Kasumi-1 (cell line): ENCODE measurements at regions not wholly inside any gene's neighbourhood (a gene's known extent, or its start where the extent isn't known, plus 50 kb on each side); places are given as distances from the start of the nearest gene placed in this dataset.

Experiments used
- DNase-seq, 2 experiments: peaks; one replicate each; lab custom pipeline; 2025; lab: John Stamatoyannopoulos, UW

GRCh38 chrX:150164971-150165600, 198.0 kb upstream of the MAMLD1 start:
- no peak for DNase-seq

- DNase-seq = no peak
Measured at GRCh38 chrX:150165776-150166610, 197.1 kb upstream of the MAMLD1 start.

GRCh38 chrX:150167482-150168324, 195.4 kb upstream of the MAMLD1 start:
- DNase-seq = no peak

GRCh38 chrX:150182161-150182560, 181.0 kb upstream of the MAMLD1 start:
- no peak for DNase-seq

GRCh38 chrX:150184491-150184890, 178.6 kb upstream of the MAMLD1 start:
- DNase-seq = no peak

GRCh38 chrX:150185766-150186165, 177.4 kb upstream of the MAMLD1 start:
- no peak for DNase-seq

- DNase-seq = no peak
Measured at GRCh38 chrX:150192816-150193215, 170.3 kb upstream of the MAMLD1 start.

- no peak for DNase-seq
Measured at GRCh38 chrX:150196285-150196684, 166.8 kb upstream of the MAMLD1 start.

GRCh38 chrX:150197388-150197787, 165.7 kb upstream of the MAMLD1 start:
- no peak for DNase-seq

- DNase-seq = no peak
Measured at GRCh38 chrX:150198776-150199175, 164.3 kb upstream of the MAMLD1 start.

GRCh38 chrX:150199181-150199580, 163.9 kb upstream of the MAMLD1 start:
- no peak for DNase-seq

- DNase-seq = no peak
Measured at GRCh38 chrX:150199803-150200202, 163.3 kb upstream of the MAMLD1 start.

- DNase-seq = no peak
Measured at GRCh38 chrX:150200361-150200760, 162.8 kb upstream of the MAMLD1 start.

- DNase-seq = peak; percentile 62 to 68
Measured at GRCh38 chrX:150200820-150201287, 162.3 kb upstream of the MAMLD1 start.

GRCh38 chrX:150201391-150201790, 161.7 kb upstream of the MAMLD1 start:
- DNase-seq = no peak

GRCh38 chrX:150201841-150202240, 161.3 kb upstream of the MAMLD1 start:
- DNase-seq = no peak

GRCh38 chrX:150202641-150203247, 160.4 kb upstream of the MAMLD1 start:
- DNase-seq = peak in 1 of 2 experiments; percentile 13

- DNase-seq = no peak
Measured at GRCh38 chrX:150203248-150203645, 159.9 kb upstream of the MAMLD1 start.

- DNase-seq = no peak
Measured at GRCh38 chrX:150205011-150205410, 158.1 kb upstream of the MAMLD1 start.

- DNase-seq = no peak
Measured at GRCh38 chrX:150207733-150208132, 155.4 kb upstream of the MAMLD1 start.

- no peak for DNase-seq
Measured at GRCh38 chrX:150211988-150212387, 151.1 kb upstream of the MAMLD1 start.
